Left ventricle myocardium inferior (tissue), 1 donor: ENCODE measurements at regions not wholly inside any gene's neighbourhood (a gene's known extent, or its start where the extent isn't known, plus 50 kb on each side); places are given as distances from the start of the nearest gene placed in this dataset.

ENCODE experiments used
- DNase-seq: peaks from one replicate; pipeline ENCODE4 v3.0.0-alpha.2; 2020
- H3K27ac ChIP-seq: fragments of 200-600 bp; replicated peaks from 2 replicates; pipeline ENCODE4 v1.8.0; 2021
- H3K27me3 ChIP-seq: fragments of 200-600 bp; 2 replicates; pipeline ENCODE4 v1.8.0; 2021; ENCODE audit warnings: low read depth
- H3K36me3 ChIP-seq: fragments of 200-600 bp; 2 replicates; pipeline ENCODE4 v1.8.0; 2021
- H3K4me1 ChIP-seq: fragments of 200-600 bp; 2 replicates; pipeline ENCODE4 v1.8.0; 2021
- H3K4me3 ChIP-seq: fragments of 200-600 bp; 2 replicates; pipeline ENCODE4 v1.8.0; 2021; ENCODE audit warnings: mild to moderate bottlenecking, moderate library complexity
- H3K9me3 ChIP-seq: fragments of 200-600 bp; replicated peaks from 2 replicates; pipeline ENCODE4 v1.8.0; 2021
- CTCF ChIP-seq: fragments of 200-600 bp; IDR thresholded peaks from 2 replicates; pipeline ENCODE4 v1.8.0; 2021; ENCODE audit warnings: antibody characterized with exemption, mild to moderate bottlenecking, borderline replicate concordance
- intact Hi-C: fragments of 100-400 bp; cut with micrococcal nuclease; formaldehyde crosslinking; loops from one replicate; pipeline ENCODE4 v1.11.0; 2022
- donor health status: DM: no; HTN: yes; CAD: no; lungs with severe emphysema.

GRCh38 chr15:87355946-87356345, 900.6 kb downstream of the NTRK3 start:
- no peak for DNase-seq
- no peak overlapping the region for H3K4me3 ChIP-seq
- H3K27ac ChIP-seq: no peak overlapping the region
- intact Hi-C loops: loop anchor here (10.0 kb wide), 1 partner anchor 59 kb away; no protein-coding TSS in a partner anchor
- H3K4me1 ChIP-seq: no peaks in the 10 kb centered on the region
- TF ChIP-seq CTCF: no peak
- no peaks in the 10 kb centered on the region for H3K36me3 ChIP-seq
- no peaks in the 10 kb centered on the region for H3K9me3 ChIP-seq
- no peaks in the 10 kb centered on the region for H3K27me3 ChIP-seq

DNA sequence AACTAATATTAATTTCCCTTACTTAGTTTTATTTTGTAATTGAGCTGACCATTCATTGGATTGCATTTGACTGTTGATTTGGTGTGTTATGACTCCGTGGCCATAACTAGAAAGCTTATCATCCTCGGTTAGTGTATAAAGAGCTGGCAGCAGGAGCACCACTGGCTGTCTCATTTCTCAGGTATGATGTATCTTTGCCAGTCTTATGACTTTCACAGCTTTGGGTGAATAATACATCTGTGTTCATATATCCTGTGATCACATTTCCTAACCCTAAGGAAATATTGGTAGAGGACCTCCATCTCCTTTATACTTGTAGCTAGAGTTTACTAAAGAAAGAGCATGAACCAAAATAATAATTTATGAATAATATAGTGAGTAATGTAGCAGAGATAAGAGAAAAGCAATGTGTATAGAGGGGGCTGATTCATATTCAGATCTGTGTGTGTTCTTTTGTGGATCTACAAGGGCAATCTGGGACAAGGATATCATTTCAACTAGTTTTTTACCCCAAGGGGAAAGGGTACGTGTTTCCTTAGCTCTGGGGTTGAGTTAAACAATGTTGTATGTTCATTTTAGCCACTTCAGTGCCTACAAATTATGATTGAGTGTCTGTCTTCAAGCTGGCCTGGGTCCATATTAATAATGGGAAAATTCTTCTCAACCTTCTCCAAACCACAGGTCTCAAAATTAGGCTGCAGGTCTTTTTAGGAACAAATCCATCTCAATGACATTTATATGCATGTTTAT, 901.7 kb downstream of the NTRK3 start:
- H3K27me3 ChIP-seq: no peaks in the 10 kb centered on the region
- no peaks in the 10 kb centered on the region for H3K36me3 ChIP-seq
- H3K4me1 ChIP-seq: no peaks in the 10 kb centered on the region
- intact Hi-C loops: loop anchor here (10.0 kb wide), 1 partner anchor 60 kb away; no protein-coding TSS in a partner anchor
- no peak overlapping the region for H3K4me3 ChIP-seq
- no peaks in the 10 kb centered on the region for H3K9me3 ChIP-seq
- TF ChIP-seq CTCF: no peak
- H3K27ac ChIP-seq: no peak overlapping the region
- DNase-seq: no peak

- H3K4me1 ChIP-seq: no peaks in the 10 kb centered on the region
These were observed 907.4 kb downstream of the NTRK3 start for GRCh38 chr15:87349181-87349580.

GRCh38 chr15:87348746-87349145, 907.8 kb downstream of the NTRK3 start:
- DNase-seq: no peak
- Histone ChIP-seq H3K36me3 (no peaks in the 10 kb centered on the region), H3K4me3 (no peak overlapping the region), H3K9me3 (peaks cover 4% of the 10 kb centered on the region), H3K27me3 (no peaks in the 10 kb centered on the region), H3K27ac (no peak overlapping the region), H3K4me1 (no peaks in the 10 kb centered on the region)
- no peak for TF ChIP-seq CTCF
- intact Hi-C loops: no loop called here

More at GRCh38 chr15:87349181-87349580, 907.4 kb downstream of the NTRK3 start:
- no peaks in the 10 kb centered on the region for H3K27me3 ChIP-seq
- TF ChIP-seq CTCF: no peak
- no peak overlapping the region for H3K27ac ChIP-seq
- intact Hi-C loops: no loop called here
- H3K36me3 ChIP-seq: no peaks in the 10 kb centered on the region
- DNase-seq: no peak
- peaks cover 4% of the 10 kb centered on the region for H3K9me3 ChIP-seq
- no peak overlapping the region for H3K4me3 ChIP-seq

- no peak for TF ChIP-seq CTCF
- Histone ChIP-seq H3K9me3 (peaks cover 4% of the 10 kb centered on the region), H3K27me3 (no peaks in the 10 kb centered on the region), H3K27ac (no peak overlapping the region), H3K36me3 (no peaks in the 10 kb centered on the region), H3K4me3 (no peak overlapping the region), H3K4me1 (no peaks in the 10 kb centered on the region)
- intact Hi-C loops: no loop called here
- no peak for DNase-seq
These were observed 908.6 kb downstream of the NTRK3 start for GRCh38 chr15:87347806-87348515.
